Stimulated activated CD4-positive, alpha-beta T cell treated with anti-CD3 and anti-CD28 coated beads, Interleukin-1b, Interleukin-23, amount 100 ng/mL, for 24 hours (primary cell): ENCODE measurements at regions not wholly inside any gene's neighbourhood (a gene's known extent, or its start where the extent isn't known, plus 50 kb on each side); places are given as distances from the start of the nearest gene placed in this dataset.
"Not testable (repeated sequence)": the region's sequence is repeated elsewhere in the genome, so short reads cannot be mapped to it uniquely, and the experiment has no call there.

Experiments
- DNase-seq, 4 experiments: peaks; one replicate each; pipeline ENCODE4 v3.0.0-alpha.2; 2020; ENCODE audit warnings: low read depth in 4 of 4, low spot score in 1 of 4

DNA sequence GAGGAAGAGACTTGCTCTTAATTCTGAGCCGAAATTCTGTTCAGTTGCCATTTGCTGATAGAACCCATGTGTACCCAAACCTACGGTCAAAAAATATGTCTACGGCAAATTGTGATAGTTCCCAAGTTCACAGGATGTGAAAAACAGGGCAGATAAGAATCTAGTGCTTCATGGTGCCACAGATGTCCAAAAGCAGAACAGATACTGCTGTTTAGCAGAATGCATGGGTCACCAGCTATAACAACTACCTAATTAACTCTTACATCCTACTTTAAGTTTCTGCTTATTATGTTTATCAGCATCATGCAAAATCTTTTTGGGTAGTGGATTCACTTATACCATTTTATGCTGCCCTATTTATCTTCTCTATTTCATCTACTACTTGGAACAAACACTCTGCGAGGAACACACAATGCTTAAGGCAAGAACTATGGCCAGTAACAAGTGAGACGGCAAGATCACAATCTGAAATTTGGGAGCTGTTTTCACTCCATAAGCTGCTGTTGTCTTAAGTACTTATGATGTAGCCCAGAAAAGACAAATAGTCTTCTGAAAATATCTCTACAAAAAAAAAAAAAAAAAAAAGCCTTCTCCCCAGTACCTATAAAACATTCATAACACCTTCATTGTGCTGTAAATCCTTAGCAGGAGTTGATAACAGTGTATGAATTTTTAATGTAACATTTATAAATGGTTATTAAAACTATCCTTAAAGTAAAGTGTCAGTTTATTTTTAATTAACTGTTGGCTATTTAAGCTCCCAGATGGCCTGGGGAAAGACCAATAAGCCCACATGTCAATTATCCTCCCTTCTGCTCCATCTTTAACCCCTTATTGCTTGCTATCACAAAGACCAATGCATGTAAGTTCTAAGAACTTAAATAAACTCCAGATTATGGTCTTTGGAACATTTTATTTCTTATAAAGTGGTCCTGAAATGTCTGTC is 232.3 kb downstream of the TLR4 start:
- no peak for DNase-seq

- DNase-seq: no peak
These were observed 233.9 kb downstream of the TLR4 start for GRCh38 chr9:117938086-117938485.

GRCh38 chr9:117938896-117939295 is 234.7 kb downstream of the TLR4 start:
- no peak for DNase-seq

GRCh38 chr9:117944750-117945149 is 240.5 kb downstream of the TLR4 start:
- DNase-seq: not testable (repeated sequence)

- DNase-seq: no peak
These were observed 241.1 kb downstream of the TLR4 start for GRCh38 chr9:117945286-117945685.

GRCh38 chr9:117951127-117951526 is 246.9 kb downstream of the TLR4 start:
- DNase-seq: no peak

DNA sequence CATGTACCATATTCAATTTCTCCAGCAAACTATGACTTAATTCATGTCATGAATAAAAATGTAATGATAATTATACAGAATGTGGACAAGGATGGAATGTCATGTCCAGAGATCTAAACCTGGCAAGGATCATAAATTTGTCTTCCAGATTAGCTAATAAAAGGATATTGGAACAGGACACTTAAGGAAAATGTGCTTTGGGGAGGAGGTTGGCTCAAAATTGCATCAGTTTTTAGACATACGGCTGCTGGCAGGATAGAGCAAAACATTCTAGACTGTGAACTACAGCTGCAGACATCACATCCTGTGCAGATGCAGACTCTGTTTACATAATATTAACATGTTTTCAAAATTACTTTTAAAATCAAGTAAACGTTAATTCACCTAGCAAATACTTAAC is 248.4 kb downstream of the TLR4 start:
- no peak for DNase-seq

DNA sequence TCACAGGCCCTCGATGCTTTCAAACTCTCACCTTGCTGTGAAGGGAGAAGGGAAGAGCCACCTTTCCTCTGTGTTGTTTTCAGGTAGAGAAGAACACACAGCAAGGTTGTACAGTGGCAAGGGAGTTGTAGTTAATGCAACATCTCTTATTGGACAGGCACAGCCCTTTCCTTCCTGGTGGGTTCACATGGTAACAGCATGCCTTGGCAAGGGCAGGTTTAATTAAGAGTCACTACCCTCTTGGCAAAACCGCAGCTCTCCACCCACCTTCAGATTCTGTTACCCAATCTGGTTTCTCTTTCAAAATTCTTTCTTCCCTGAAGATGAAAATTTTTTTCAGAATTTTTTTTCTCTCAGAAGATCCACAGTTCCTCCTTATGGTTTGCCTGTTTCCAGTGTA is 253.1 kb downstream of the TLR4 start:
- no peak for DNase-seq

GRCh38 chr9:117958726-117959125 is 254.5 kb downstream of the TLR4 start:
- DNase-seq: no peak

GRCh38 chr9:117963493-117964090 is 259.4 kb downstream of the TLR4 start:
- DNase-seq: no peak

GRCh38 chr9:117970276-117971050 is 266.3 kb downstream of the TLR4 start:
- no peak for DNase-seq

- no peak for DNase-seq
These were observed 269.9 kb downstream of the TLR4 start for GRCh38 chr9:117974108-117974507.

GRCh38 chr9:117979914-117980313 is 275.7 kb downstream of the TLR4 start:
- DNase-seq: no peak

DNA sequence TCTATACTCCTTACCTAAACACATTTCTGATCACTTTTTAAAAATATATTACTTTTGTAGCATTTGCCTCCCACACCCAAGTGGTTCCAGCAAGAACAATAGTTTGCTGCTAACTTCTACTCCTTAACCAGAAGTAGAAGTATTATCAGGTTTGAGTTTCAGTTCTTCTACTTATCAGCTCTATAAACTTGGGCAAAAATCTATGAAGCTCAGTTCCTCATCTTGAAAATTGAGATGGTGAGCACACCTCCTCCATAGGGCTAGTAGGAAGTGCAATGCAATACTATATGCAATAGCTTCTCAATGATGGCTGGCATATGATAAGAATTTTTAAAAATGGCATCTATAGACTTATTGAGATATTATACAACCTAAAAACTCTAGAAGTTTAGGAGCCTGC is 283.7 kb downstream of the TLR4 start:
- no peak for DNase-seq

DNA sequence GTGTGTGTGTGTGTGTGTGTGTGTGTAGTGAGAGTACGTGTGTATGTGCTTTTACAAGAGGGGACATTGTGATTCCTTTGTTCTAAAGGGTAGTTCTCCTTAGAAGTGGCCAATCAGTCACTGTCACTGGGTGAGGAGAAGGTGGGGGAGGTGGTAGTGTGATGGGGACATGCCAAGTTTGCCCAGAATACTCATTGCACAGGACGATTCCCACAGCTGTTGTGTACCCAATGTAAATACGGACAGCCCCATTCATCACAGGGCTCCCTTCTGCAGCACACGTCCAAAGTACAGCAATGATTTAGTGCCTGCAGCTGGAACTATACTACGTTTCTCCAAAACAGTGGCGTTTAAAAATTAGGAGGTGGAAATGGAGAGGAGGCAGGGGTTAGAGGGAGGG is 287.8 kb downstream of the TLR4 start:
- no peak for DNase-seq

DNA sequence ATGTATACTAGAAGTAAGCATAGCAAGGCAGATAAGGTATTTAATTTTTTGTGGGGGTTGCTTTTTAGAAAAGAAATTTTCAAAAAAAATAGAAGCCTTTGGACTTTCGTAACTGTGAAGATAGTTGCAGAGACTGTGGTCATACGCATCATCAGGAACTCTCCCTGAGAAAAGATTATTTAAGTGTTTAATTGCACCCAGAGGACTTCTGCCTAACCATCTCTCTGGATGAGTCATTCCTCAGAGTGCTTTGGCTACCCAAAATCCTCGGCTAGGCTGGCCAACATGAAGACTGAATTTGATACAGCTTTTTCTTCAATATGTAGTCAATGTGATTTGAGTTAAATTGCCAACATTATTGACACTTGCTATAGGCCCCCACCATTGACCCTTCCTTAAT is 296.4 kb downstream of the TLR4 start:
- no peak for DNase-seq

GRCh38 chr9:118003240-118003639 is 299.0 kb downstream of the TLR4 start:
- no peak for DNase-seq

DNA sequence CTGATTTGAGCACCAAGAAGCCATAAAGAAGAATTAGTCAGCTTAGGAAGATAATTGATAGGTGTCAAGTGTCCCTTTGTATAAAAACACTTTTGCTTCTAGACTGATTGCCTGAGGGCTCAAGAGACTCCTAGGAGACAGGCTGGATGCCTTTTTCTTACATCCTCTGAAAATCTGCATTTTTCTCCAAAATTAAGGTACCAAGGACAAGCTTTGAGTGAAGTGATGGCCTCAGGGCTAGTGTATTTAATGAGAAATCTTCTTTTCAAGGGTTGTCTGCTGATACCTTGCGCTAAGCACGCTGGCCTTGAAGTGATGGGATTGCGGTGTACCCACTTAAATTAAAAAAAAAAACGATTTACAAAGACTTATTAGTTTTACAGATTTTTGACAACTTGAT is 304.0 kb downstream of the TLR4 start:
- DNase-seq: no peak

DNA sequence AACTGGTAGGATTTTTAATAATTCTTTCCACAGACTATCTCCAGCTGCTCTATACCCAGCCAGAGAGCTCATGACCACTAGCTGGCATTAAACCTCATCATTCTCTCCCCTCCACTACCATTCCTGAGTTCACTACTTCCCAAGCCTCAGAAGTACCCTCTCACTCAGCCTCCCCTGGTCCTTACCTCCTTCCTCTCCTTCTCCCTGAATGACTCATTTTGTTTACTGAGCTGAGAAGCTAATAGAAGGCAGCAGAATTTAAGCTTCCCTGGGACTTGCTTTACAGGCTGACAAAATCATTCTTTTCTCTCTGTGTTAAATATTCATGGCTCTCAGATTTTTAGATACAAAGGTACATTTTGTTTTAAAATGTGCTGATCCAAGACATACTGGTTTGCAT is 305.4 kb downstream of the TLR4 start:
- DNase-seq: no peak

GRCh38 chr9:118017607-118018122 is 313.5 kb downstream of the TLR4 start:
- DNase-seq: no peak

DNA sequence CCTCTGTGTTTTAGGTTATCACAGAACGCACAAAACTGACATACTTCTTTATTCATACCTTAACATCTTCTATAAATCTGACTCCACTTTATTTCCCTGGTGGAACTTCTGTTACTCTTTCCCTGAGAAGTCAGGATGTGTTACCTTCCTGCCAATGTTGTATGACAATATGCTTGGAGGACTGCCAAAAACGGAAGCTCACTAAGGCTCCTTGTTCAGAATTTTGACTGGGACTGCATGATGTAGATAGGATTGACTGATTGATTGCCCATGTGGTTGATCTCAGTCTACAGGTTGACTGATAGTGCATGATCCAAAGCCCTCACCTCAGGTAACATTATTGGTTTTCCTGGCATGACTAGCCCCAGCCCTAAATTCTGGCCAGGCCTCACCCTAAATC is 319.4 kb downstream of the TLR4 start:
- no peak for DNase-seq

GRCh38 chr9:118028225-118028624 is 324.0 kb downstream of the TLR4 start:
- DNase-seq: no peak
